ENCODE measurements at regions not wholly inside any gene's neighbourhood (a gene's known extent, or its start where the extent isn't known, plus 50 kb on each side); places are given as distances from the start of the nearest gene placed in this dataset.

DNA sequence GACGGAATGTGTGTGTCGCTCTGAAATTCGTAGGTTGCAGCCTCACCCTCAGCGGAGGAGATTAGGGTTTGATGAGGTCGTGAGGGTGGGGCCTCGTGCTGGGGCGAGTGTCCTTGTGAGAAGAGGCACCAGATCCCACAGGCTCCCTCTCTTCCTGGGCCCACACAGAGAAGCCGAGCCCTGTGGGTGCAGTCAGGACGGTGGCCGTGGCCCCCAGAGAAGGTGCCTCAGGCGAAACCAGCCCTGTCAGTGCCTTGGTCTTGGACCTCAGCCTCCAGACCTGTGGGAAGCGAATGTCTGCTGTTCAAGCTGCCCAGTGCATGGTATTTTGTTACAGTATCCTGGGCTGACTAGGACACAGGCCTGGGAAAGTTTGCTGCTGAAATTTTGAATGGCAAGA is 108.0 kb upstream of the ALKAL2 start:
- TF ChIP-seq EZH2 (IDR thresholded peaks at IDR 0.05), result no peak
- TF ChIP-seq, protein P1, sequence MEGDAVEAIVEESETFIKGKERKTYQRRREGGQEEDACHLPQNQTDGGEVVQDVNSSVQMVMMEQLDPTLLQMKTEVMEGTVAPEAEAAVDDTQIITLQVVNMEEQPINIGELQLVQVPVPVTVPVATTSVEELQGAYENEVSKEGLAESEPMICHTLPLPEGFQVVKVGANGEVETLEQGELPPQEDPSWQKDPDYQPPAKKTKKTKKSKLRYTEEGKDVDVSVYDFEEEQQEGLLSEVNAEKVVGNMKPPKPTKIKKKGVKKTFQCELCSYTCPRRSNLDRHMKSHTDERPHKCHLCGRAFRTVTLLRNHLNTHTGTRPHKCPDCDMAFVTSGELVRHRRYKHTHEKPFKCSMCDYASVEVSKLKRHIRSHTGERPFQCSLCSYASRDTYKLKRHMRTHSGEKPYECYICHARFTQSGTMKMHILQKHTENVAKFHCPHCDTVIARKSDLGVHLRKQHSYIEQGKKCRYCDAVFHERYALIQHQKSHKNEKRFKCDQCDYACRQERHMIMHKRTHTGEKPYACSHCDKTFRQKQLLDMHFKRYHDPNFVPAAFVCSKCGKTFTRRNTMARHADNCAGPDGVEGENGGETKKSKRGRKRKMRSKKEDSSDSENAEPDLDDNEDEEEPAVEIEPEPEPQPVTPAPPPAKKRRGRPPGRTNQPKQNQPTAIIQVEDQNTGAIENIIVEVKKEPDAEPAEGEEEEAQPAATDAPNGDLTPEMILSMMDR (IDR thresholded peaks at IDR 0.05), result no peak
